ENCODE measurements at regions not wholly inside any gene's neighbourhood (a gene's known extent, or its start where the extent isn't known, plus 50 kb on each side); places are given as distances from the start of the nearest gene placed in this dataset.
"Not testable (repeated sequence)": the region's sequence is repeated elsewhere in the genome, so short reads cannot be mapped to it uniquely, and the experiment has no call there.

DNA sequence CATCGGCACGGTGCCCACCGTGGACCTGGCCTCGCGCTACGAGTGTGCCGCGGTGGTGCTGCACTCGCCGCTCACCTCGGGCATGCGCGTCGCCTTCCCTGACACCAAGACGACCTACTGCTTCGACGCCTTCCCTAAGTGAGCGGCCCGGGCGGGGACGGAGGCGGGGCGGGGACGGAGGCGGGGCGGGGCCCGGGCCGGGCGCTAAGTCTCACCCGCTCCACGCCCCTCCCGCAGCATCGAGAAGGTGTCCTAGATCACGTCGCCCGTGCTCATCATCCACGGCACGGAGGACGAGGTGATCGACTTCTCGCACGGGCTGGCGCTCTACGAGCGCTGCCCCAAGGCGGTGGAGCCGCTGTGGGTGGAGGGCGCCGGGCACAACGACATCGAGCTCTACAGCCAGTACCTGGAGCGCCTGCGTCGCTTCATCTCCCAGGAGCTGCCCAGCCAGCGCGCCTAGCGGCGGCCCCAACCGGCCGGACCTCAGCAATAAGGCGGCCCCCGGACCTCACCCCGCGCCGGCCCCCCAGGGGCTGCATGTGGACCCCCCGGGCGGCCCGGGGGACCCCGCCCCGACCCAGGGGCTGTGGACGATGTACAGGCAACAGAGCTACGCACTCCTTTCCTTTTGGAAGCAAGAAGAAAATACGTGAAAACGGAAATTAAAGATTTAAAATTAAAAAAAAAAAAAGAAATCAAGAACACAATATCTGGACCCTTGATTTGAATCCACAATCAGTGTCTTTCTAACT lies 198.8 kb downstream of the USP22 start:
- H3K36me3 ChIP-seq; H3K9me3 ChIP-seq; H3K27ac ChIP-seq; DNase-seq (ENCODE audit: low spot score): not testable (repeated sequence)
- Histone ChIP-seq H3K4me1 (peaks cover 0 to 12% of the 10 kb centered on the region in 2 donors), H3K4me3 (peak overlapping the region in 1 of 2 donors; percentile 37), H3K27me3 (peaks cover 0 to 14% of the 10 kb centered on the region in 2 donors)

- not testable (repeated sequence) for DNase-seq (ENCODE audit: low spot score); H3K4me3 ChIP-seq; H3K36me3 ChIP-seq; H3K27ac ChIP-seq; H3K9me3 ChIP-seq; H3K27me3 ChIP-seq
- TF ChIP-seq, protein P1, sequence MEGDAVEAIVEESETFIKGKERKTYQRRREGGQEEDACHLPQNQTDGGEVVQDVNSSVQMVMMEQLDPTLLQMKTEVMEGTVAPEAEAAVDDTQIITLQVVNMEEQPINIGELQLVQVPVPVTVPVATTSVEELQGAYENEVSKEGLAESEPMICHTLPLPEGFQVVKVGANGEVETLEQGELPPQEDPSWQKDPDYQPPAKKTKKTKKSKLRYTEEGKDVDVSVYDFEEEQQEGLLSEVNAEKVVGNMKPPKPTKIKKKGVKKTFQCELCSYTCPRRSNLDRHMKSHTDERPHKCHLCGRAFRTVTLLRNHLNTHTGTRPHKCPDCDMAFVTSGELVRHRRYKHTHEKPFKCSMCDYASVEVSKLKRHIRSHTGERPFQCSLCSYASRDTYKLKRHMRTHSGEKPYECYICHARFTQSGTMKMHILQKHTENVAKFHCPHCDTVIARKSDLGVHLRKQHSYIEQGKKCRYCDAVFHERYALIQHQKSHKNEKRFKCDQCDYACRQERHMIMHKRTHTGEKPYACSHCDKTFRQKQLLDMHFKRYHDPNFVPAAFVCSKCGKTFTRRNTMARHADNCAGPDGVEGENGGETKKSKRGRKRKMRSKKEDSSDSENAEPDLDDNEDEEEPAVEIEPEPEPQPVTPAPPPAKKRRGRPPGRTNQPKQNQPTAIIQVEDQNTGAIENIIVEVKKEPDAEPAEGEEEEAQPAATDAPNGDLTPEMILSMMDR (IDR thresholded peaks at IDR 0.05), result peak in 1 of 2 donors; percentile 59
- H3K4me1 ChIP-seq, result peaks cover 0 to 13% of the 10 kb centered on the region in 2 donors
Measured at GRCh38 chr17:20848869-20849443, 193.9 kb downstream of the USP22 start.

DNA sequence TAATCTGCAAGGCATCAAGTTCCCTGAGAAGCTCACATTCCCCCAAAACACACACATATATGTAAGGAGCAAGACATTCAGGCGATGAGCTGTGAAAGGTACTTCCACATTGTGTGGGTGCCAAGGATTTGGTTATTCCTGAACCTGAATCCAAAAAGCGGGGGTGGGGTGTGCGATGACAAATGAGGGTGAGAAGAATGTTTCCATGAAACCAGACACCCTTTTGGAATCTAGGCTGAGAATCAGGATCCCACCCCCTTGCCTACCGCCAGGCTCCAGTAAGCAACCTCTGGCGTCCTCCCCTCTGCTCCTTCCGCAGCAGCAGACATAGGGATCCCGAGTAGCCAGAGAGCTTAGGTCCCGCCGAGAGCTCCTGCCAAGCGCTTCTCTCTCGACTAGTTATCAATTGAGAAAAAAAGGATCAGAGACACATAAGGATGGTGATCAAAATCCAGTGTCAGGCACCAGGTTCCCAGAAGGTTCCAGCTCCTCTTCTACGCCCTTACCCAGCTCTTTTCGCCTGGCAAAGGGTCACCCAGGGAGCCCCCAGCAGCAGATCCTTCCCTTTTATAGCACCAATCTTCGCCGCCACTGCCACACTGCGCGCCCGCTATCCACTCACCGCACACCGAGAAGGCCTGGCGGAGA lies 191.1 kb downstream of the USP22 start:
- peak overlapping the region; percentile 48 to 55 for H3K27ac ChIP-seq
- not testable (repeated sequence) for DNase-seq (ENCODE audit: low spot score); H3K36me3 ChIP-seq

DNA sequence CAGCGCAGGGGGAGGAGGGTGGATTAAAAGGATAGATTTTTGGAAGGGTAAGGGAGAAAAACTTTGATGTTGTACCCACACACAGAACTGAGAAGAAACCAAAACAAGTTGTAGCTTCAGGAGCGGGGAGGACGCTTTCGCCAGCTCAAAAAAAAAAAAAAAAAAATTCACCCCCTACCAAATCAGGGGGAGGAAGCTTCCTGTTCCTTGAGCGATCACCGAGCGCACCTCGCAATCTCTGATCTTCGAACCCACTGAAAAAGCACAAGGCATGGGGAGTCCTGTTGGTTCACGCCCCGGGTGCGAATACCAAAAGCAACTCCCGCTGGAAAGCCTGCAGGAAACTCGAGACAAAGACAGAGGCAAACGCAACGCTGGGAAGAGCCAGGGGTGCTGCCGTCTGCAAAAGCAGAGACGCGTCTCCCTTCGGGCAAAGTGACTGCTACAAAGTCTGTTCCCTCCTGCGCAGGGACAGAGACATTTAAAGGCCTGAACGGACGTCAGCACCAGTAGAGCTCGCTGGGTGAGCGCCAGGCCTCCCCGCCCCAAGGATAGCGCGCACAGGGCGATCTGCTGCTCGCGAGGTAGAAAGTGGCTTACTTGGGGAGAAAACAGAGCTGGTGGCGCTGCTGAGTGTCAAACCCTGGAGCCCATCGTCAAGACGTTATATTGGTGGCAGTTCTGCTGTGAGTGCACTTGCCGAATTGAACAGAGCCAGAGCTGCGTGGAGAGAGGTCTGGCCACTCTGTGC lies 190.4 kb downstream of the USP22 start:
- H3K27me3 ChIP-seq, result no peaks in the 10 kb centered on the region
- TF ChIP-seq, protein P1 (IDR thresholded peaks at IDR 0.05), result no peak
- no peaks in the 10 kb centered on the region for H3K36me3 ChIP-seq
- H3K4me3 ChIP-seq, result peak overlapping the region; percentile 26 to 40
- H3K4me1 ChIP-seq, result peaks cover 0 to 13% of the 10 kb centered on the region in 2 donors
- peak overlapping the region; percentile 48 to 55 for H3K27ac ChIP-seq
- peak; percentile 64 for DNase-seq (ENCODE audit: low spot score)
- H3K9me3 ChIP-seq, result no peaks in the 10 kb centered on the region

More for the DNA sequence above, 191.1 kb downstream of the USP22 start:
- not testable (repeated sequence) for H3K27me3 ChIP-seq, H3K9me3 ChIP-seq
- H3K4me1 ChIP-seq, result peaks cover 0 to 13% of the 10 kb centered on the region in 2 donors
- peak overlapping the region; percentile 26 to 40 for H3K4me3 ChIP-seq

- TF ChIP-seq, protein P1 (IDR thresholded peaks at IDR 0.05), result no peak
- Histone ChIP-seq H3K27ac (peak overlapping the region in 1 of 2 donors; percentile 48), H3K4me1 (peaks cover 0 to 13% of the 10 kb centered on the region in 2 donors), H3K9me3 (no peaks in the 10 kb centered on the region), H3K4me3 (peak overlapping the region in 1 of 2 donors; percentile 40), H3K36me3 (no peaks in the 10 kb centered on the region), H3K27me3 (no peaks in the 10 kb centered on the region)
- no peak for DNase-seq (ENCODE audit: low spot score)
Measured at GRCh38 chr17:20852990-20853370, 189.8 kb downstream of the USP22 start.

- not testable (repeated sequence) for H3K36me3 ChIP-seq; H3K27me3 ChIP-seq; DNase-seq (ENCODE audit: low spot score); H3K27ac ChIP-seq; H3K4me3 ChIP-seq; H3K9me3 ChIP-seq
- H3K4me1 ChIP-seq, result peaks cover 0 to 13% of the 10 kb centered on the region in 2 donors
Measured at GRCh38 chr17:20855910-20856470, 186.8 kb downstream of the USP22 start.

DNA sequence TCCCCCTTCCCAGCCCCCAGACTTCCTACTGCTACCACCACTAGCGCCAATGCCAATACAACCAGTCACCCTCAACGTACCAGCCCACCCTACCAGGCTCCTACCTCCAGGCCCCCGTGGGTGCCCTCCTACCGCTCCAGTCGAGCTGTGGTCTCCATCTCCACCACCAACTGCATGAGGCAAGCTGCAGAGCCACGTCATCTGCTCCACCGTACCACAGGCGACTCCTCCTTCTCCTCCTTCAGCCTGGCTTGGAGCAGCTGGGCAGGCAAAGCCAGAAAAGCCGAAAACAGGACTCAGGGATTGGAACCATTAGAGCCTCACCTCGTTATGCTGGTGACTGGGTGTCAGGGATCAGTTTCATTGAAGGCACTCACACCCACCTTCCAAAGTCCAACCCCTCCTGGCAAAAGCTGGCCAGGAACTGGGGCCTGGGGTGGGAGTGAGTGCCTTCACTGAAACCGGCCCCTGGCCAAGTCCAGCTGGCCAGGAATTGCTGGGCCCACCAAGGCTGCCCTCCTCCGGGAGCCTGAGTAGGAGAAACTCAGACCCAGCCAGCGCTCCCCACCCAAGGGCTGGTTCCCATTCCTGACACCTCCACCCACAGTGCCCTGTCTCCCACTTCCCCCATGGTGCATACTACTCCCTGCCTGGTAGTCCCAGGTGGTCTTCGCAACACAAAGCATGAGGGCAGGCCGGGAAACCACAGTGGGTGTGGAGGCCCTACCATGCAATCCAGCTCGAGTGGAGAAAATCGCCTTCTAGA lies 176.2 kb downstream of the USP22 start:
- H3K27me3 ChIP-seq; H3K9me3 ChIP-seq; H3K27ac ChIP-seq; H3K4me3 ChIP-seq; H3K36me3 ChIP-seq; H3K4me1 ChIP-seq; DNase-seq (ENCODE audit: low spot score): not testable (repeated sequence)

DNA sequence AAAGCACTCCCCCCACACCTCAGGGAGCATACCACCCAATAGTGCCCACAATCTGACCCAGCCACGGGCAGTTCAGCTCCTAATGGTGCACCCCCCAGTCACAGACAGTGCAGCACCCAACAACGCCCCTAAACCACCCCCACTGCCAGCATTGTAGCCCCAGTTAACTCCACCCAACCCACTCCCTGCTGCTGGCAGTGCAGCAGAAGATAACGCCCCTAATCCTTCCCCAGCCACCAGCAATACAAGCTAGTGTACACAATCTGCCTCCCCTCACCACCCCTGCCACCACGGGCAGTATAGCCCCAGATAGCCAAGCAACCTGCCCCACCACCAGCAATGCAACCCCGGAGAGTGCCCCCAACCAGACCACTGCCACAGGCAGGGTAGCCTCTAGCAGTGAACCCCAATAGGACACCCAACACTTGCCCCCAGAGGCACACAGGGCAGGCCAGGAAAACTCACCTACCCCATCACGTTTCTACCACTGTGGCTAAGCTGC lies 175.3 kb downstream of the USP22 start:
- not testable (repeated sequence) for H3K4me1 ChIP-seq; DNase-seq (ENCODE audit: low spot score); H3K9me3 ChIP-seq; H3K27me3 ChIP-seq; H3K27ac ChIP-seq; H3K4me3 ChIP-seq; H3K36me3 ChIP-seq

GRCh38 chr17:20867938-20868661 lies 174.7 kb downstream of the USP22 start:
- not testable (repeated sequence) for H3K4me3 ChIP-seq; H3K27ac ChIP-seq; H3K4me1 ChIP-seq; H3K27me3 ChIP-seq; H3K36me3 ChIP-seq; DNase-seq (ENCODE audit: low spot score); H3K9me3 ChIP-seq

Data from right atrium auricular region (tissue), 2 donors.